PC-3 (cell line): ENCODE measurements at regions not wholly inside any gene's neighbourhood (a gene's known extent, or its start where the extent isn't known, plus 50 kb on each side); places are given as distances from the start of the nearest gene placed in this dataset.

Experiments used
- CTCF ChIP-seq: fragments of 300-600 bp; sonication (generic); conservative IDR thresholded peaks from 2 replicates; pipeline ENCODE4 v1.5.1; 2017; ENCODE audit warnings: antibody characterized with exemption, low read depth, mild to moderate bottlenecking, low read length
- EZH2phosphoT487 ChIP-seq: fragments of 300-600 bp; sonication (generic); IDR thresholded peaks from 2 replicates; pipeline ENCODE4 v1.6.1; 2018; ENCODE audit warnings: mild to moderate bottlenecking, antibody characterized with exemption, low read length, borderline replicate concordance

GRCh38 chr15:70292076-70292760 lies 194.5 kb upstream of the TLE3 start:
- TF ChIP-seq CTCF (no peak), EZH2phosphoT487 (no peak)
